GM19455 (cell line): ENCODE measurements at regions not wholly inside any gene's neighbourhood (a gene's known extent, or its start where the extent isn't known, plus 50 kb on each side); places are given as distances from the start of the nearest gene placed in this dataset.

Source experiments
- ATAC-seq: cut with Tn5 transposase; IDR thresholded peaks from one replicate; pipeline ENCODE4 v1.9.1; 2021; ENCODE audit not compliant: unreplicated experiment

GRCh38 chr1:10960411-10961299, 51.8 kb upstream of the TARDBP start:
- ATAC-seq: no peak

- ATAC-seq: no peak
These were observed 51.1 kb upstream of the TARDBP start for GRCh38 chr1:10961300-10961833.

- no peak for ATAC-seq
These were observed 50.0 kb upstream of the TARDBP start for GRCh38 chr1:10962483-10962882.
